ENCODE measurements at regions not wholly inside any gene's neighbourhood (a gene's known extent, or its start where the extent isn't known, plus 50 kb on each side); places are given as distances from the start of the nearest gene placed in this dataset.

DNA sequence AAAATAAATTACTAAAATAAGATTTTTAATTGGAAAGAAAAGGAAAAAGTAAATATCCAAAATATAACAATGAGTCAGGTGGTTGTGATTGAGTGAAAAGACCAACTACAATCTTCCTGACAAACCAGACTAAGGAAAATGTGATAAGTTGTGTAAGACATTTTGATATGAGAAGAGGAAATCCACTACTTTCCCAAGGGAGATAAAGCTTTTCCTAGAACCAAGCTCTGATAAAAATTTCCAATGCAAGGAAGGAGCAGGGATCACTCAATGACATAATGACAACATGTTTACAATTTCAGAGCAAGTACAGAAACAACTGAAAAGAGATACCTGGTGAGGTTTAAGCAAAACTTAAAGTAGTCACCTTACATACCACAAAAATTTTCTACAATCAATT is 305.1 kb upstream of the RASGEF1B start:
- TF ChIP-seq, protein P1, sequence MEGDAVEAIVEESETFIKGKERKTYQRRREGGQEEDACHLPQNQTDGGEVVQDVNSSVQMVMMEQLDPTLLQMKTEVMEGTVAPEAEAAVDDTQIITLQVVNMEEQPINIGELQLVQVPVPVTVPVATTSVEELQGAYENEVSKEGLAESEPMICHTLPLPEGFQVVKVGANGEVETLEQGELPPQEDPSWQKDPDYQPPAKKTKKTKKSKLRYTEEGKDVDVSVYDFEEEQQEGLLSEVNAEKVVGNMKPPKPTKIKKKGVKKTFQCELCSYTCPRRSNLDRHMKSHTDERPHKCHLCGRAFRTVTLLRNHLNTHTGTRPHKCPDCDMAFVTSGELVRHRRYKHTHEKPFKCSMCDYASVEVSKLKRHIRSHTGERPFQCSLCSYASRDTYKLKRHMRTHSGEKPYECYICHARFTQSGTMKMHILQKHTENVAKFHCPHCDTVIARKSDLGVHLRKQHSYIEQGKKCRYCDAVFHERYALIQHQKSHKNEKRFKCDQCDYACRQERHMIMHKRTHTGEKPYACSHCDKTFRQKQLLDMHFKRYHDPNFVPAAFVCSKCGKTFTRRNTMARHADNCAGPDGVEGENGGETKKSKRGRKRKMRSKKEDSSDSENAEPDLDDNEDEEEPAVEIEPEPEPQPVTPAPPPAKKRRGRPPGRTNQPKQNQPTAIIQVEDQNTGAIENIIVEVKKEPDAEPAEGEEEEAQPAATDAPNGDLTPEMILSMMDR (IDR thresholded peaks at IDR 0.05): no peak

DNA sequence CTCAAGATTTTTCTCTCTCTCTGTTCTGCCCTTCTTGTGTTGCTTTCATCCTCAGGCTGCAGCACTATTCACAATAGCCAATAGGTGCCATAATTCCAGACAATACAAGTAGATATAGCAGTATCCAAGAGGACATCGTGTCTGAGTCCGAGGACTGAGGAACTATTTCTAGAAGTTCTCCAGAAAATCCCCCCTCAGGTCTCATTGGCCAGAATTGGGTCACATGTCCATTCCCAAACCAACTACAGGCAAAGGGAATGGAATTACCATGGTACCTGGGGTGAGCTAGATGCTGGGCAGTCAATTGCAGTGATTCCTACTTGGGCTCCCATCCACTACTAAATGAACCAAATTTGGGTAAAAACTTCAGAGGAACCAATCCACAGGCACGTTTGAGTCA is 301.9 kb upstream of the RASGEF1B start:
- TF ChIP-seq, protein P1 (IDR thresholded peaks at IDR 0.05): no peak

DNA sequence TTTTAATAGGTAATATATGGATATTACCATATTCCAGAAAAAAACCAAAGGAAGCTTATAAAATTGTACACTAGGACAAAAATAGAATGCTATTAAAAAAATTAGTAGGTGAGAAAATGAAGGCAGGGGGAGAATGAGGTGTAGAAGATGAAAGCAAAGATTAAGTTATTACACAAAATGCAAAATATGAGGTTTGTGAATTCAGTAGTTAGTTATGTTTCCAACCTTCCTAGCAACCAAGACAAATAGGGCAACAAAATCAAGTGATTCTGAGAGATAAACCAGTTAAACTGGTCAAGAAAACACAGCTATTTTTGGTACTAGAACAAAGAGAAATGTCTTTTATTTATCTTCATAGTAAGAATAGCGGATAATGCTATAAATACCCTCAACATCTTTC is 300.0 kb upstream of the RASGEF1B start:
- TF ChIP-seq, protein P1 (IDR thresholded peaks at IDR 0.05): no peak

DNA sequence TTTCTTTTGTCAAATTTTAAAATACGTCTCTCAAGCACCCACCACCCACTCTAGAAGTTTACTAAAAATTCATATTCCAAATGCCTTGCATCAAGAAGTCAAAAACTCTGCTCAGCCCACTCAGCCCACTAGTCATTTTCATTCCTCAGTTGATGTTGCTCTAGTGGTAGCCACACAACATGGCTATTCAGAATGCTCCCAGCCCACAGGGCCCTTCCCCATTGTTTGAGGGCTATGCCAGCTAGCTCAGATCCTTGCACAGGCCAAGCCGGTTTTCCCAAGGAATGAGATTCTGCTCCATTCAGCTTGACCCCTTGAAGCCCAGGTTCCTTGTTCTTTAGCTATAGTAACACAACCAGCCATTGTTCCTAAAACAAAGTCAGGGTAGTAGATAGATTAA is 297.5 kb upstream of the RASGEF1B start:
- TF ChIP-seq, protein P1 (IDR thresholded peaks at IDR 0.05): no peak

DNA sequence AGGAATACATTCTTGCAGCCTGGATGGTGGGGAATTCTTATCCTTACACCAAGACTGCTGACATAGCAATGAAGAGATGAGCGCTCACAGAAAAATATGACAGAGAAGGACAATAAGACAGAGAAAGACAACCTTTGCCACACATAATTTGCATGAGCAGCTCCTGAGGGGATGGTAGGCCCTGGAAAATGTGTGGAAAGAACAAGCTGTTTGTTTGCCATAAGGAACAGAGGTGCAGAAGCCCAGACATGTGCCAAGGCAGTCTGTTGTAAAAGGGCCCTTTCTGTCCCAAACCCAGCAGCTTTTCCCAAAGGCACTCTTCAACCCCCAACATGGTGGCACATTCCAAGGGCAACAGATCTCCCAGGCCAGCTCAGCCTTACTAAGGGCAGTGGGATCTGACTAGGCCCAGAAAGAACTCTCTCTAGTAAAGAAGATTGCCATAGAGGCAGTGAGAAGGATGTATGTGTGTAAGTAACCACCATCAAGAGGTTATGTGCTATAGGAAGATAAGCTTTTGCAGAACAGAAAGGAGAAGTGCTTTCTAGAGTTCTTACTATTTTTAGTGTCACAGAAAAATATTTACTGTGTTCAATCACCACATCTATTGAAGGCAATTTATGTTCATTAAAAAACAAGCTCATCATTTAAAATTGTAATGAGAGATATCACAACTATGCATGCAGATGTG is 287.0 kb upstream of the RASGEF1B start:
- TF ChIP-seq, protein P1 (IDR thresholded peaks at IDR 0.05): no peak

DNA sequence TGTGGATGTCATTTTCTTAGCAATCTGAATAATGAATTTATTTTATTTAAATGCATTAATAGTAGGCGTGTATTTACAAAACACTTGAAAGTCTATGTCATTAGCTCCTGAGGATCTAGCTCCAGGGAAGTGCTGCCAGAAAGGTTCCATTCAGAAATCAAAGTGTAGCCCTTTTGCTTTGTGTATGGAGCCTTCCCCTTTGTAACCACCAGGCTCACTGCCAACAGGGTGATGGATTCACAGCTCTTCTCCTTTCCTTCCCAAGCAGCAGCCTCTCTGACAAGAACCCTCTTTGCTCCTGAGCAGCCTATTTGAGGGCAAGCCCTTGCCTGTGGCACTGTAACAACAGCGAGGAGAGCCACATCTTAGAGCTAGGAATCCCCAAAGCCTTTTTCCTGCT is 286.0 kb upstream of the RASGEF1B start:
- TF ChIP-seq, protein P1 (IDR thresholded peaks at IDR 0.05): no peak

DNA sequence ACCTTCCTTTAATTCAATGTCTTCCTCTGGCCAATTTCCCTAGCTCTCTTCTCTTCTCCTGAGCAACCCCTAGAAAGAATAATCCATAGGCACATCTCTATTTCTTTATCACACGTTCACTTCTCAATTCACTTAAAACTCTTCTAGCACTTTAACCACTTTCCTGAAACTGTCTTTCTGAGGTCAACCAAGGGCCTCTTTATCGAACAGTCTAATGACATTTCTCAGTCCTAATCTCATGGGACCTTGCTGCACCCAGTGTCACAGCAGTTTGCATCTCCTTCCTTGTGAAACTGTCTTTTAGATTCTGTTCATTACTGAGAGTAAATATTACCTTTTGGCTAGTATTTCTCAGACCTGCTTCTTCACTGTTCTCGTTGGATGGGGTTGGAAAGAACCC is 285.3 kb upstream of the RASGEF1B start:
- TF ChIP-seq, protein P1 (IDR thresholded peaks at IDR 0.05): no peak

DNA sequence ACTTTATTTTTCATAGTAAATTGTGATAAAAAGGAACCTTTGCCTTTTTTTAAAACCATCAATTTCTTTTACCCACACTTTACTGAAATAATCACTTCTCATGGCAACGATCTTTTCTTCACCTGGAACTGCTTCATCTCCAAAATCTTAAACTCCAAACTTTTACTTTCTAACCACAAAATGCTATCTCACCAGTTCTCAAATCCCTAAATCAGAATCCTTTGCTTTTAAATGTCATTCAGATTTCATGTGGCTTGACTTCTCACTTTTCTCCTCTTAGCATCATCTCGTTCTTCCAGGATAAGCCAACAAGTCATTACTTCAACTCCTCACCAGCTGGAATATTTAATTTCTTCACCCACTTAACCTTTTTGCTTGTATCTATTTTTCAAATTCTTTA is 284.3 kb upstream of the RASGEF1B start:
- TF ChIP-seq, protein P1 (IDR thresholded peaks at IDR 0.05): no peak
